NOMO-1 (cell line): ENCODE measurements at regions not wholly inside any gene's neighbourhood (a gene's known extent, or its start where the extent isn't known, plus 50 kb on each side); places are given as distances from the start of the nearest gene placed in this dataset.
"Not testable (repeated sequence)": the region's sequence is repeated elsewhere in the genome, so short reads cannot be mapped to it uniquely, and the experiment has no call there.

ENCODE experiments used
- DNase-seq, 2 experiments: peaks; one replicate each; lab custom pipeline; 2025; ENCODE audit not compliant: unreplicated experiment in 2 of 2; lab: John Stamatoyannopoulos, UW

GRCh38 chrX:51144828-51145442 lies 187.7 kb upstream of the NUDT10 start:
- DNase-seq = peak in 1 of 2 experiments; percentile 26

DNA sequence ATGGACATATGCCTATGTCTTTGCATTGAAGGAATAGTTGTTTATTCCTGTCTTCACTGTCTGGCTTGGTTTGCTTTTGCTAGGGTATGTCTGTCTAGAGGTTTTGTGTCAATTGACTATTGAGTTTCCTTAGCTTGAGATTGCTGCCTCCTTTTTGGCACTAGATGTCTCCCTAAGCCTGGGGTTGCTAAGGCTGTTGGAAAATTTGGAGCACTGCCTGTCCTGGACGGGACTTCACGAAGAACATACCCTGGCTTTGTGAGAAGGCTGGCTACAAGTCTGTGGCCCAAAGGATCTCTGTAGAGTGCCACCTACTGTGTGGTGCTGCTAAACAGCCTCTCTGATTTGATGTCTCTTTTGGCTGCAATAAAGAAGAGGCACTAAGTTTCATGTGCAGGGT lies 183.8 kb upstream of the NUDT10 start:
- DNase-seq = no peak

GRCh38 chrX:51151734-51152133 lies 180.9 kb upstream of the NUDT10 start:
- no peak for DNase-seq

DNA sequence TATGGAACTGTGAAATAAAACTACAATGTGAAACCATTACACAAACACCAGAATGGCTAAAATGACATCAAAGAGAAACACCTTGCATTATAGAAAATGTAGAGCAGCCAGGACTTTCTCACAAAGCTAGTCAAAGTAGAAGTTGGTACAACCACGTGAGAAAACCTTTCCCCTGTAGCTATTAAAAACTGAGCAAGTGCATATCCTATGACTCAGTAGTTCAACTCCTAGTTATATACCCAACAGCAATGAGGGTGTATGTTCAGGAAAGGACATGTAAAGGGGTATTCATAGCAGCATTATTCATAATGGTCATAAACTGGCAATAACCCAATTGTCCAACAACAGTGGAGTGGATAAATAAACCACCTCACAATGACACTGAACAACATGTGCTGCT lies 177.5 kb upstream of the NUDT10 start:
- no peak for DNase-seq

DNA sequence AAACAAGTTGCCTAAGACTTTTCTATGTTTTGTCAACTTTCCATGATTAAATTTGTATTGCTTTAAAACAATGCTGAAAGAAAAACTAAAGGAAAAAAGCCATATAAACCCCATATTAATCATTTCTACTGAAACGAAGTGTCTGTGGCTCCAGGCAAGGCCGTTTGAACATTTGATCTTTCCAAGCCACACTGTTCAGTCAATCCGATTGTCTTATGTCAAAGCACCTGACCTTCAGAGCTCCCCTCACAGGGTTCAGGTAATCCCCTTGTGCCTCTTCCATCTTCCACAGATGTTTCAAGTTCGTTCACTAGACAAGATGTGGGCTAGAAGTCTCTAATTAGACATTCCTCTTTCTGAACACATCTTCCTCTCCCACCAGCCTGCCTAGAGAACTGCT lies 177.1 kb upstream of the NUDT10 start:
- DNase-seq = no peak

DNA sequence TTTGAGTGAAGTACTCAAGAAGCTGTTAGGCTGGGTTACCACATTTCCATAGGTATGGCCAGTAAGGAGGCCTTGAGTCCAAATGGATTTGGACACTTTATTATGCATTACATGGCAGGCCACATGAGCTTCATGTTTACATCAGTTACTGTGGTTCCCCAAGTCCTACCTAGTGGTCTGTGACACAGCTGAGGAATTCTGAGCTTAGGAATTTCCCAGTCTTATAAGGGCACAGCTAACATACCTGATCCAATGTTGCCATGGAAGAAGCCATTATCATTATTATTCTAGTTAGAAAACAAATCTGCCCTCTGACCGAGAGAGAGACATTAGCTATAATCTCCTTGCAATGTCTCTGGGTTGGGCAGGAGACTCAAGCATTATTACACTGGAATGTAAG lies 174.4 kb upstream of the NUDT10 start:
- no peak for DNase-seq

DNA sequence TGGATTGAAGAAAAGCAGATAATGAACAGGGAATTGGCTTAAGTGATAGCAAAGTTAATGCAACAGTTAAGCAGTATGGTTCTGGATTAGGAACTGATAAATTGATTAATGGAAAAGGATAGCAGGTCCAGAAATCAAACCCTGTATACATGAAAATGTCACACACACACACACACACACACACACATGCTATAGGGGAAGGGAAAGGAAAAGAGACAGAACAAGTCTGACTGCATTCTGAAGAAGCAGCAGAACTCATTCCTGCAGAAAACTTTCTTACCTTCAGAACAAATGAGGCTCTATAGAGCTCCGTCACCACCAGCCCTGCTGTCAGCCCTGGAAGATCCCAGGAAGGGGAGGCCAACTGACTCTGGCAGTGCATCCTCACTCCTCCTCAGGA lies 173.2 kb upstream of the NUDT10 start:
- not testable (repeated sequence) for DNase-seq

- DNase-seq = no peak
Measured at GRCh38 chrX:51163730-51164129, 168.9 kb upstream of the NUDT10 start.

- DNase-seq = not testable (repeated sequence)
Measured at GRCh38 chrX:51178356-51178900, 154.2 kb upstream of the NUDT10 start.

DNA sequence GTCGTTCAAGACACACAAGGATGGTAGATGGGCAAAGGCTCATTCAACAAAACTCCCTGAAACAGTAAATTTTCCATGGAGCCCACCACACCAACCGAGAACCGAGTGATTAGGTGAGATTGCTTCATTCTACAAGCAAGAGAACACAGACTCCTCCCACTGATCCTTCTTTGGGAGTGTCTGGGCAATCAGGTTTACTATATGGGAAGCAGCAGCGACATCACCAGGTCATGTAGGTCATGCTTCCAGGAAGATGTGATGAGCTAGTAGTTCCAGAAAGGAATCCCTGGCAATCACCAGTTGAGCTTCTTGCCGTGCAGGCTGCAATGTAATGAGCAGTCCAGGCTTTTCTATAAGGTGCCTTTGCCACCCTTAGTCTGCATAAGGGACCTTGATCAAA lies 152.8 kb upstream of the NUDT10 start:
- DNase-seq = not testable (repeated sequence)

- DNase-seq = no peak
Measured at GRCh38 chrX:51182545-51182944, 150.1 kb upstream of the NUDT10 start.

DNA sequence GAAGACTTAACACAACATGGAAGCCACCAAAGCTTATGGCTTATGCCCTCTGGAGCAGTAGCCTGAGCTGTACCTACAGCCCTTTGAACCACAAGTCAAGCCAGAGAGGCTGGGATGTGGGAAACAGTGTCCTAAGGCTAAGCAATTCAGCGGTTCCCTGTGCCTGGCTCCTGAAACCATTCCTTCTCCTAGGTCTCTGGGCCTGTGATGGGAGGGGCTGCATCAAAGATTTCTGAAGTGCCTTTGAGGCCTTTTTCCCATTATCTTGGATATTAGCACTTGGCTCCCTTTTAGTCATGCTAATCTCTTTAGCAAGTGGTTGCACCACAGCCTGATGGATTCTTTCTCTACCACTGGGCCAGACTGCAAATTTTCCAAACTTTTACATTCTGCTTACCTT lies 140.5 kb upstream of the NUDT10 start:
- no peak for DNase-seq

DNA sequence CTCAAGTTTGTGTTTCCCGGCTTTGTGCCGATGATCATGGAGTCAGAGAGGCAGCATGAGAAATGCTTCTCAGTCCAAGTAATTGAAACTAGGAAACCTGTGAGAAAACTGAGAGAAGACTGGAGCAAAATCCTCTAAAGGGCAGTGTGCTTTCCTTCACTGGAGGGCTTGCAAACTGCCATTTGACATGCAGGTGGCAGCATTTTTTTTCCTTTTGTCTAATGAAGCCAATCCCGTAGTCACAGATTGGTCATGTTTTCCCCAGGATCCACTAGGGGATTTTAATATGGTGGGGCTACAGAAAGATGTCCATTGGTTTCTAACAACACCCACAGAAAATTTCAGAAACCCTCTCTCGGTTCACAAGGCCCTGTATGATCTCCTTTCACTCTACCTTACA lies 117.4 kb upstream of the NUDT10 start:
- DNase-seq = no peak

DNA sequence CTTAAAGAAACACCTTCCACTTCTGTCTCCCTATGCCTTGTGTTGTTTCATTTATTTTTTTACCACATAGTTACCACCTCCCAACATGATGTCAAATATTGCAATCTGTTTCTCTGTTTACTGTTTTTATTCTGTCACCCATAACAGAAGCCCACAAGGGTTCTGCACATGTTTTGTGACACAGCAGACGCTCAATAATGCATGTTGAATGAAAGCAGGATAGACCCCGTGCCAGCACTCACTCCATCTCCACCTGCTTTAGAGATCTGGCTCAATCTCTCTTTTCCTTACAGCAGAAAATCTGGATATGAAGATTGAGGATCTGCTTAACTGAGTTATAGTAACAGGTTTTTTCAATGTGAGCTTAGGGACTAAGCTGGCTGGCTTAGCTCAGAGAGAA lies 116.8 kb upstream of the NUDT10 start:
- no peak for DNase-seq

GRCh38 chrX:51242212-51242611 lies 90.4 kb upstream of the NUDT10 start:
- no peak for DNase-seq

GRCh38 chrX:51257490-51257889 lies 75.1 kb upstream of the NUDT10 start:
- DNase-seq = no peak

- DNase-seq = not testable (repeated sequence)
Measured at GRCh38 chrX:51262271-51262670, 70.4 kb upstream of the NUDT10 start.

DNA sequence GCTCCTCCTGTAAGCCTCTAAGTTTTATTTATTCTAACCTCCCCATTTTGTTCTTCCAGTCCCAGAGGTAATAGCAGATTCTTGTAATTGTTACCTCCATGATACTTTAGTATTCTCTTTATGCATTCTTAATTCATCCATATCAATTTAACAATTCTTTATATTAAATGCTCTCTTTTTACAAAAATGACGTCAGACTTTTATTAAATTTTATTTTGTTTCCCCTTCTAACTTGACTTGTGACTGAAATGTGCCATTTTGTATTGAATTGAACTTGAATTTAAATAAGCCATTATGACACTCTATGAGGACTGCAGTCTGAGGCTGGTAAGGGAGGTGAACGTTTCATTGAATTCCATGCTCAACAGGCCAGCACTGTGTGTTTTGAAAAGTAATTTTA lies 60.0 kb upstream of the NUDT10 start:
- no peak for DNase-seq

DNA sequence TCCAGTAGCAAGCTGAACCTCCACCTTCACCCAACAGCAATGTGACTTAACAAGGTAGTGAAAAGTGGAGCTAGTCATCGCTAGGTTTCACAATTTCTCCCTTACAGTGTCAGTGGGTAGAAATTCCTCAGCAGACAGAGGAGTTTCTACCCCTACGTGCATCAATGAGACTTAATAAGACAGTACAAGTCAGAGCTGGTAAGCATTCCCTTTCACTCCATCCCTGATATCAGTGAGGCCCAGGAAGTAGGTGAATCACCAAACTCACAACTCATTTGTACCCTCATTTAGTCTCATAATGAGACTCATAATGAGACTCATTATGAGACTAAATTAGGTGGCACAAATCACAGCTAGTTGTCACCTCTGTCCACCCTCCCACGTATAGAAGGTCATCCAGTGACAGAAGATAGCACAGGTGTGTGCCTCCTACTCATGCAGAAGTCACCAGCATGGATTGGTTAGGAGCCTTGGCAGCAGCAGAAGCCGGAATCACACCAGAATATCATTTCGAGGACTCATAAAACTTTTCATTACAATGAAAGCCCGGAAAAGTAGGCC lies 50.8 kb upstream of the NUDT10 start:
- DNase-seq = no peak
